Activated T-cell treated with anti-CD3 and anti-CD28 coated beads for 1 hour (primary cell): ENCODE measurements at regions not wholly inside any gene's neighbourhood (a gene's known extent, or its start where the extent isn't known, plus 50 kb on each side); places are given as distances from the start of the nearest gene placed in this dataset.

Source experiments
- DNase-seq: peaks from one replicate; pipeline ENCODE4 v3.0.0-alpha.2; 2020; ENCODE audit warnings: low read depth

- no peak for DNase-seq
These were observed 456.9 kb downstream of the BCOR start for GRCh38 chrX:39640866-39641265.

DNA sequence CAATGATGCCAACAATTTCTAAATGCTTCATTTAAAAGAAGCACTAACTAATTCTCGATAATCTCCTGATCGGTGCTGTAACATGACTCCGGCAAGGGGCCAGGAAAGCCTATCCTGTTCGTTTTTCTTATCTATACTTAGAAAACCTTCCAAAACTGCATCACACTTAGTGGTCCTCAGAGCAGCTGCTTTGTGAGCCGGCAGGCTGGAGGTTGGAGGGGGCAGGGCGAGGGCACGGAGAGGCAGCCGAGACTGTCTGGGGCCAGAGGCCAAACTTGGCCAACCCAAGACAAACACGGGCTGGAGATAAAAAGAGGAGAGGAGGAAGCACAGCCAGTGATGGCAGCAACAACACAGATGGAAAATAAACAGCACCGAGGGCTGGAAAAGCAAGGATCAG, 455.7 kb downstream of the BCOR start:
- DNase-seq = no peak

GRCh38 chrX:39643550-39643949, 454.2 kb downstream of the BCOR start:
- no peak for DNase-seq

DNA sequence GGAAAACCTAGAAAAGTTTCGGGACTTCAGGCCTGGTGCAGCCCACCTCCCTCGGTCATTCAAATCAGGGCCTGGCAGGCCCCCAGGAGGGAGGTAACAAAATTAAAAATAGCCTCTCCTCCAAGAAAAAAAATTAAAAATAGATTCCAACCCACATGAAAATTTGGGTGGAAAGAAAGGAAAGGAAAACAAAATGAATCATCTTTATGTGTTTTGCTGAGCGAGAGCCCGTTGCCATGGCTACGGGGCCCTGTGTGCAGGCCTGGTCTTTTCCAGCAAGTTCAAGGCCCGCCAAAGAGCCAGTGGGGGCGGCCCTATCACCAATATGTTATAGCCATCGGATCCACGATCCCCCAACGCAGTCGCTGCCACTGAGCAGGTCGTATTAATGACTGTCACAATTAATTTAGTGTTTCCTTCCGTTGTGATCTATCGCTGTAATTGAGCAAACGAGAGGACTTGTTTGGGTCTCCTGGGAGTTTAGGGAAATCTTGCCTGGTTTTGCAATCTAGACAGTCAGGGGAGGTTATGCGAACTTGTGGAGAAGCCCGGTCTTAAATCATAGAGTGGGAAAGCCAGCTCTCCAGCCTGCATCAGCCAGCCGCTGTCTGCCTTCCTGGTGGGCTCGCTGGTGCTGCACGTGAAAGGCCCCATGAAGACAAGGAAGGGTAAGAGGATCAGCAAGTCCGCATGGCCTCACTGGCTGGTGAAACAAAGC, 452.4 kb downstream of the BCOR start:
- no peak for DNase-seq

DNA sequence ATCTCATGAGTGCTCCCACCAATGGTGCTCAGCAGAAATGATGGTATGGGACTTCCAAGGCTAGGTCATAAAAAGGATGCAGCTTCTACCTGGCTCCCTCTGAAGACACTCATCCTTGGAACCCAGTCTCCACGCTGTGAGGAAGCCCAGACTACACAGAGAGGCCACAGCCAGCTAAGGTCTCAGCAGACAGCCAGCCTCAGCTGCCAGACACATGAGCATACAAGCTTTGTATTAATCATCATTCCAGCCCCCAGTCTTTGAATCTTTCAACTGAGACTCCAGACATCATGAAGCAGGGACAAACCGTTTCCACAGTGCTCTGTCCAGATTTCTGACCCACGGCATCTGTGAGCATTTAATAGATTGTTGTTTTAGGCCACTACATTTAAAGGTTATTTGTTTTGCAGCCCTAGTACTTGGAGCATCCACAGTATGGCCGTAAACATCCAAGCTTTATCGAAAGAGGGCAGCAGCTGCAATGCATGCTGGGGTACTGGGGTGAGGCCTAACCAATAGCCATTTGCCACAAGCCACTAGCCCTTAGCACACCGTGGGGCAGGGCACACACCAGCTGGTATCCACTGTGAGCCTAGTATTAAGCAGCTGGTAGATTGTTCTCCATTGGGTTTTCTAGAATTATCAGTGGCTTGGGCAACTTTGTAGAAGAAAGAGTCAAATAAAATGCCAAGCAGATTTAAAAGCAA, 449.1 kb downstream of the BCOR start:
- no peak for DNase-seq

DNA sequence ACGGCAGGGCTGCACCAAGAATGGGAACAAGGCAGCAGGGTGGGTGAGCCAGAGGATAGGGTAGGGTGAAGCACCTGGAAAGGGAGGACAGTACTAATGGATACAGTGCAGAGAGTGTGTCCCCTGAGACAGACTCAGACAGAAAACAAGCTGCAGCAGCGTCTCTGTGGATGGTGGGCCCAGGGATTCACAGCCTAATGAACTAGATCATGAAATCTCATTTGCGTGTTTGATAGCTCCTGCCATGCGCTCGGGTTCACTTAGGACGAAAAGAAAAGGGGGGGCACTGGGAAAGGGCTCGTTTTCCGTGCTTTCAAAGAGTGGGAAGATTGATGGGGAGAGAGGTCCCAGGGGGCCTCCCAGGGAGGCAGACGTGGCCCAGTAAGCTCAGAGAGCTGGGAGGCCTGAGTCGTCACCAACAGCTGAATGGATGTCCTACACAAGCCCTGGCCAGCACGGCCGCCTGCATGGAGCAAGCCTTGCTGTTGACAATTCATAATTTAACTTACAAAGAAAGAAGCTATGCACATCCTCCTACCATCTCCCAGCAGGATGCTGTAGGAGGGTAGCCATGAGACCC, 446.9 kb downstream of the BCOR start:
- no peak for DNase-seq

DNA sequence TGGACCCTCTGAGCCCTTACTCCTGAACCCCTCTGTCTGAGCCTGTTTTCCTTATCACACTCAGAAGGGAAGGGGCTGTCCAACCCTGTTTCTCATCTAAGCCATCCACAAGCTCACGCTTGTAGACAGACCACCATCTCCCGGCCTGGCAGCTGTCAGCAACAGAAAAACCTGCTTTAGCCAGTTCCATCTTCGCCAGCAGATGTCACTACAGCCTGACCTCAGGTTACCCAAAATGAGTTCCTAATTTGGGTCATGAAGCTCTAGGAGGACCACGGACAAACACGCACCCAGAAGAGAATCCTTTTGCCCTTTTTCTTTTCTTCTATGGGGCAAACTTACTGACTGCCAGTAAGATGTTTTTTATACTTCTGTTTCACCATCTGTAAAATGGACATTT, 445.4 kb downstream of the BCOR start:
- no peak for DNase-seq

- DNase-seq = no peak
These were observed 444.1 kb downstream of the BCOR start for GRCh38 chrX:39653691-39654090.

GRCh38 chrX:39654183-39654925, 443.4 kb downstream of the BCOR start:
- no peak for DNase-seq

DNA sequence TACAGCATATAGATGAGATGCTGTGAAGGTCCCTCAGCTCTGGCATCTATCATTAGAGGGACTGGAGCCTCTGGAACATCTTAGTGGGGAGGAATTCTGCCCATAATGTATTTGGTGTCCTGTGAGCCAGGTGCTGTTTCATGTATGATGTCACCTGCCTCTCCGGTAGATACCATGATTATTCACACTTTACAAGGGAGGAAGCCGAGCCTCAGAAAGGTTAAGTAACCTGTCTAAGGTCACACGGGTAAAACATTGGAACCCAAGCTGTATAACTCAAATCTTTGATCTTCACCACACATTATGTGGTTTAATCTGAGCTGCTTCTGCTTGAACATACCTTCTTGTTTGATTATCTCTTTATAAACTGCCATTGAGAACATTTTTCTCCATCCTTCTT, 442.8 kb downstream of the BCOR start:
- DNase-seq = no peak

GRCh38 chrX:39661116-39661907, 436.4 kb downstream of the BCOR start:
- DNase-seq = no peak

DNA sequence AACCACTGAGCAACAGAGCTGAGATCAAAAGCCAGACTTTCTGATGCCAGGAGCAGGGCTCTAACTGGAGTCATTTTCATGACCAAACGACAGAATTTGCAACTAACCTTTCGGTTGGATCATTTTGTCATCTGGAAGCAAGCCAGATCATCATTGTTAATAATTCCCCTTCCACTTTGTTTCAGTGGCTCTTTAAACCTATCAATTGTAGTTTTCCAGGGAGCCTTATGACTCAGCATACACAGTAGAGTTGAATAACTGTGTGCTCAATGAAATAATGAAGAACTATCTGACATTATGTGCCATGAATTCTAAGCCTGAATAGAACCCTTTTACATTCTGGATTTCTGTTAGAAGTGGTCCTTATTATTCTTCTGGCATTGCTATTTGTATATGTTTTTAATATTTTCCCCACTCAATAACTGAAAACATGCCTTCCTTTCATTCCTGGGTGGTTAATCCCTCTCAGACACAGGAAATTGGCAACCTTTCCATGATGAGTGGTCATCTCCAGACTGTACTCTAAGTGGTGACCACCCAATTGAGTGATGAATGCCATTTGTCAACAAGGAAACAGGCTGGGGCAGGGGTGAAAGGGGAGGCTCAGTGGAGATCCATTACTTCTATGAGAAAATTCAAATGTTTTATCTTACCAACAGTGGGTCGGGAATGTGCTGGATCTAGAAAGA, 431.8 kb downstream of the BCOR start:
- no peak for DNase-seq

DNA sequence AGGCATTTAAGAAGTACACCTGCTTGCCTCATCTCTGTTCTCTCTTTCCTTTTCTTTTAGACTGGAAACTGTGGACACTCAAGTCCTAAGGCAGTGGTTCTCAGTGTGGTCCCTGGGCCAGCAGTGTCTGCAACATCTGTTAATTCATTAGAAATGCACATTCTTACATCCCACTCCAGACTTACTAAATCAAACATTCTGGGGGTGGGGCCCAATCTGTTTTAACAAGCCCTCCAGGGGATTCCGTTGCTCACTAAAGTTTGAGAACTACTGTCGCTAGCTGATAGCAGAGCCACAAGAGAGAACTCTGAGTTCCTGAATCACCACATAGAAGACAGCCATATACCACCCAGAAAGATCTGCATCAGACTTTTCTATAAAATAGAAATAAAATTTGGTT, 430.6 kb downstream of the BCOR start:
- DNase-seq = no peak

GRCh38 chrX:39667736-39668482, 429.8 kb downstream of the BCOR start:
- DNase-seq = no peak

GRCh38 chrX:39669668-39670067, 428.1 kb downstream of the BCOR start:
- no peak for DNase-seq

- DNase-seq = no peak
These were observed 427.5 kb downstream of the BCOR start for GRCh38 chrX:39670281-39670680.

GRCh38 chrX:39672405-39672804, 425.4 kb downstream of the BCOR start:
- DNase-seq = no peak

- DNase-seq = no peak
These were observed 423.1 kb downstream of the BCOR start for GRCh38 chrX:39674490-39675161.

GRCh38 chrX:39675162-39675553, 422.6 kb downstream of the BCOR start:
- no peak for DNase-seq

DNA sequence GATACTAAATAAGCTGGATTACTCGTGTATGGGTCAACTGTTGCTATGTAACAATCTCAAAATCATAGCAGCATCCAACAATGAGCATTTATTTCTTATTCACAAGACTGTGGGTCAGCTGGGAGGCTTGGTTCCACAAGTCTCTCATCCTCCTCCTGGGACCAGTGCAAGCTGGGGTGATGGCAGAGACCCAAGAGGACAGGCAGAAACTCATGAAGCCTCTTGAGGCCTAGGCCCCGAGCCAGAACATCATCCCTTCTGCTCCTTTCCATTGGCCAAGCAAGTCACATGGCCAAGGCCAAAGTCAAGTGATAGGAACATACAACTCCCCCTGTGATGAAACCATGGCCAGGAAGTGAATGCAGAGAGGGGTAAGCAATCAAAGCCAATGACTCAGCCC, 422.1 kb downstream of the BCOR start:
- DNase-seq = no peak
